Chondrocyte (in vitro differentiated cells): ENCODE measurements at regions not wholly inside any gene's neighbourhood (a gene's known extent, or its start where the extent isn't known, plus 50 kb on each side); places are given as distances from the start of the nearest gene placed in this dataset.

ENCODE experiments used
- DNase-seq: peaks from one replicate; pipeline ENCODE4 v3.0.0; 2021; ENCODE audit warnings: mixed read lengths, low spot score
- H3K27ac Mint-ChIP-seq: one replicate; pipeline ENCODE4 v1.8.0; 2021; ENCODE audit warnings: mild to moderate bottlenecking, moderate library complexity, mixed read lengths; ENCODE audit not compliant: unreplicated experiment
- H3K27me3 Mint-ChIP-seq: 2 replicates; pipeline ENCODE4 v1.8.0; 2021; ENCODE audit warnings: low read depth, mixed read lengths
- H3K36me3 Mint-ChIP-seq: 2 replicates; pipeline ENCODE4 v1.8.0; 2021; ENCODE audit warnings: low read depth, mixed read lengths
- H3K4me1 Mint-ChIP-seq: 2 replicates; pipeline ENCODE4 v1.8.0; 2021; ENCODE audit warnings: low read depth, mild to moderate bottlenecking, mixed read lengths
- H3K4me3 Mint-ChIP-seq: one replicate; pipeline ENCODE4 v1.8.0; 2021; ENCODE audit warnings: mild to moderate bottlenecking, moderate library complexity, mixed read lengths; ENCODE audit not compliant: unreplicated experiment
- H3K9me3 Mint-ChIP-seq: 2 replicates; pipeline ENCODE4 v1.8.0; 2021; ENCODE audit warnings: low read depth, mixed read lengths
- CTCF ChIP-seq: fragments of 200-600 bp; sonication (generic); IDR thresholded peaks from 2 replicates; pipeline ENCODE4 v1.5.0; 2021; ENCODE audit warnings: antibody characterized with exemption, mild to moderate bottlenecking, moderate library complexity

GRCh38 chr9:119768266-119768665 is 399.0 kb upstream of the BRINP1 start:
- DNase-seq: no peak
- no peaks in the 10 kb centered on the region for H3K4me1 Mint-ChIP-seq
- no peaks in the 10 kb centered on the region for H3K36me3 Mint-ChIP-seq
- H3K27me3 Mint-ChIP-seq: peaks cover 5% of the 10 kb centered on the region
- H3K4me3 Mint-ChIP-seq: no peak overlapping the region
- H3K27ac Mint-ChIP-seq: no peak overlapping the region
- TF ChIP-seq CTCF: no peak
- no peaks in the 10 kb centered on the region for H3K9me3 Mint-ChIP-seq

- H3K4me1 Mint-ChIP-seq: no peaks in the 10 kb centered on the region
- H3K9me3 Mint-ChIP-seq: no peaks in the 10 kb centered on the region
- no peak overlapping the region for H3K4me3 Mint-ChIP-seq
- H3K36me3 Mint-ChIP-seq: no peaks in the 10 kb centered on the region
- H3K27me3 Mint-ChIP-seq: no peaks in the 10 kb centered on the region
- no peak for DNase-seq
- H3K27ac Mint-ChIP-seq: no peak overlapping the region
- no peak for TF ChIP-seq CTCF
These were observed 396.5 kb upstream of the BRINP1 start for GRCh38 chr9:119765632-119766175.

- no peaks in the 10 kb centered on the region for H3K9me3 Mint-ChIP-seq
- no peaks in the 10 kb centered on the region for H3K4me1 Mint-ChIP-seq
- TF ChIP-seq CTCF: no peak
- no peak overlapping the region for H3K4me3 Mint-ChIP-seq
- no peak for DNase-seq
- peaks cover 7% of the 10 kb centered on the region for H3K27me3 Mint-ChIP-seq
- H3K36me3 Mint-ChIP-seq: no peaks in the 10 kb centered on the region
- no peak overlapping the region for H3K27ac Mint-ChIP-seq
These were observed 394.0 kb upstream of the BRINP1 start for GRCh38 chr9:119763260-119763659.

GRCh38 chr9:119761812-119762211 is 392.6 kb upstream of the BRINP1 start:
- no peak for TF ChIP-seq CTCF
- Mint-ChIP-seq H3K9me3 (no peaks in the 10 kb centered on the region), H3K27me3 (peaks cover 8% of the 10 kb centered on the region), H3K36me3 (no peaks in the 10 kb centered on the region), H3K4me1 (no peaks in the 10 kb centered on the region), H3K4me3 (no peak overlapping the region), H3K27ac (no peak overlapping the region)
- DNase-seq: no peak

- no peak overlapping the region for H3K4me3 Mint-ChIP-seq
- no peaks in the 10 kb centered on the region for H3K9me3 Mint-ChIP-seq
These were observed 389.8 kb upstream of the BRINP1 start for GRCh38 chr9:119758990-119759389.

More at GRCh38 chr9:119758990-119759389, 389.8 kb upstream of the BRINP1 start:
- H3K4me1 Mint-ChIP-seq: no peaks in the 10 kb centered on the region
- H3K27me3 Mint-ChIP-seq: peaks cover 8% of the 10 kb centered on the region
- H3K27ac Mint-ChIP-seq: no peak overlapping the region
- TF ChIP-seq CTCF: no peak
- no peak for DNase-seq
- no peaks in the 10 kb centered on the region for H3K36me3 Mint-ChIP-seq
